VCaP (cell line): ENCODE measurements at regions not wholly inside any gene's neighbourhood (a gene's known extent, or its start where the extent isn't known, plus 50 kb on each side); places are given as distances from the start of the nearest gene placed in this dataset.

ENCODE experiments used
- H3K27ac ChIP-seq: fragments of 450-650 bp; 2 replicates; pipeline ENCODE4 v1.5.1; 2017
- CTCF ChIP-seq: fragments of 450-650 bp; conservative IDR thresholded peaks from 2 replicates; pipeline ENCODE4 v1.5.1; 2017; ENCODE audit warnings: mild to moderate bottlenecking, moderate library complexity

DNA sequence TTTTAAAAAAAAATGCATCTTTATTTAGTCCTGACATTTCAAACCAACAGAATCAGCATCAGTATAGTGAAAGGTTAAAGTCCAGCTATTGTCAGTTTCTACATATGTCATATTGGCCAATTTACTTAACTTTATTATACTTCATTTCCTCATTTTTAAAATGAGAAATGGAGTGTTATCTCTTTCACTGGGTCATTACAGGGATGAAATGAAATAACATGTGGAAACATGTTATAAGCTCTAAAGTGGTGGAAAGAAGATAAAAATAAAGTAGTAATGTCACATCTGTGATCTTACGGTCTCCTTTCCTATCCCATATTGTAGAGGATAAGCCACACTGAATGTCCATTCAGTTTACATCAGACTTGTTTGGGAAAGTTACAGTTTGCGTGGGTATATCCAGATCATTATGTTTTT, 780.1 kb downstream of the TUSC7 start:
- H3K27ac ChIP-seq, result no peak overlapping the region
- no peak for TF ChIP-seq CTCF

DNA sequence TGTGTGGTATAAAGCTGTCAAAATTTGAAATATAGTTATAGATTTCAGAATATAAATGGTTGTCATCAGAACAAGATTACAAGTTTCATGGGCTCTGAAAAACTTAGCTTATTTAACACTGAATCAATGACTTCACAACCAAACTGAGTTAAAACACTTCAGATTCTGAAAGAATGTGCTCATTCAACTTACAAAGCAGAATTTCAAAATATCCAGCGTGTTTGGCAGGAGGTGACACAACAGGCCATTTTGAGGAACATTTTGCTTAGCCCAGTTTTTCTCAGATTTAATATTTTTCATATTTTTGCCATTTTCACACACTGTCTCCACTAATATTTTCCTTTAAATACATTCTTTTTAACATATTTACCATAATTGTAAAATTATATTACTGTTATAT, 781.1 kb downstream of the TUSC7 start:
- TF ChIP-seq CTCF, result no peak
- no peak overlapping the region for H3K27ac ChIP-seq

- no peak overlapping the region for H3K27ac ChIP-seq
- no peak for TF ChIP-seq CTCF
Observed at GRCh38 chr3:117495620-117496019, 786.0 kb downstream of the TUSC7 start.

GRCh38 chr3:117499189-117499870, 789.8 kb downstream of the TUSC7 start:
- H3K27ac ChIP-seq, result no peak overlapping the region
- no peak for TF ChIP-seq CTCF

- no peak overlapping the region for H3K27ac ChIP-seq
- no peak for TF ChIP-seq CTCF
Observed at GRCh38 chr3:117507958-117508357, 798.4 kb downstream of the TUSC7 start.

DNA sequence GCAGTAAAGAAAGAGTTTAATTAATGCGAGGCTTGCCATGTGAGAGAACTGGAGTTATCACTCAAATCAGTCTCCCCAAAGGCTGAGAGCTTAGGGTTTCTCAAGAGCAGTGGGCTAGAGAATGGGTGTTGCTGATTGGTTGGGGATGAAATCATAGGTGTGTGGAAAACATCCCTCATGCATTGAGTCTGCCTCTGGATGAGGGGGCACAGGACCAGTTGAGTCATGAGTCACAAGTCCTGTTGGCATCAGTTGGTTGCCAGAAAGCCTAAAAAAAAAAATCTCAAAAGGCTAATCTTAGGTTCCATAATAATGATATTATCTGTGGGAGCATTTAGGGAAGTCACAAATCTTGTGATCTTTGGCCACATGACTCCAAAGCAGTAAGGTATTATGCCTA, 800.3 kb downstream of the TUSC7 start:
- no peak overlapping the region for H3K27ac ChIP-seq
- no peak for TF ChIP-seq CTCF

DNA sequence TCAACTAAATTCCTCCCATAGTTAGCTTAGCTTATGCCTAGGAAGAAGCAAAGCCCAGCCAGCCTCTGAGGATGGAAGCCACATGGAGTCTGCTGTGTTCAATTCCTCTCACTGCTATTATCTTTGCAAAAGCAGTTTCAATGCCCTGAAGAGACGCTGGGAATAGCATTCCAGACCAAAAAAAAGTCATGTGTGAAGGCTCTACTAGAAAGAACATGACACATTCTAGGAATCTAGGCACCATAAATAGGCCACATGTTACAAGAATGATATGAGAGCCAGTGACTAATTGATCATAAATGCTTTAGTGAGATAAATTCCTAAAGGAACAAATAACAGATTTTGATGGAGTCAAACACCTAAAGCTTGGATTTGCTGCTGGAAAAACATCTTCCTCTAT, 800.8 kb downstream of the TUSC7 start:
- no peak overlapping the region for H3K27ac ChIP-seq
- no peak for TF ChIP-seq CTCF
